Activated naive CD4-positive, alpha-beta T cell treated with anti-CD3 and anti-CD28 coated beads, Interleukin-2, amount 50 U/mL, for 16 hours (primary cell): ENCODE measurements at regions not wholly inside any gene's neighbourhood (a gene's known extent, or its start where the extent isn't known, plus 50 kb on each side); places are given as distances from the start of the nearest gene placed in this dataset.

Experiments used
- DNase-seq: peaks from one replicate; pipeline ENCODE4 v3.0.0-alpha.2; 2020

DNA sequence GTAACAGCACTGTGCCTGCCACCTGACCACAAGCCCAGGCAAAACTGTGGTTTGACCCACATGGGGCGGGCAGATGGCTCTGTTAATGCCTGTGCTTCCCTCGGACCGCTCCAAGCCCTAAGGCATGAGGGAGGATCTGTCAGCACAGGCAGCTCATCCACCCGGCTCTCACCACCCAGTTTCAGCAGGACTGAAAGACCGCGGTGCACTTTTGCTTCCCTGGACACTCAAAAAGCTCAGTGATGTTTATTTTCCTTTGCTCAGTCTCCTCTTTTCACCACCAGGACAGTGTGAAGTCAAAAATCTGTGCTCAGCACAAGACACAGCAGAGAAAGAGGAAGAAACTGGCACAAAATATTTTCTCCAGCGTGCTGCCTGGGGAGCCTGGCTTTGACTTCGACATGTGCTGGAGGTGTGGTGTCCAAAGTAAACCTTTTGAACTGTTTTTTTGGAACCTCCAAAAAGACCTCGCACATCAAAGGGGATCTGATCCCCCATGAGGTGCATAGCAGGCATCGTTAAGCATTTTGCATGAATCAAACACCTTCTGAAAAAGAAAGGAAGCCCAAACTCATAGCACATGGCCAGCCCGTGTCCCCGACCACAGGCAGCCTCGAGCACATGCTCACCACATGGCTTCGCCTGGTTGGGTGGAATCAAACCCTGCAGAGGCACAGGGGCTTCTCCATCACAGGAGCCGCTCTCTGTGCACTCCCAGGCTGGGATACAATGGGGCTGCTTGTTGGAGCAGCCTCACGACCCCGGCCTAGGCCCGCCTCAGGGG is 441.7 kb upstream of the JARID2 start:
- no peak for DNase-seq

DNA sequence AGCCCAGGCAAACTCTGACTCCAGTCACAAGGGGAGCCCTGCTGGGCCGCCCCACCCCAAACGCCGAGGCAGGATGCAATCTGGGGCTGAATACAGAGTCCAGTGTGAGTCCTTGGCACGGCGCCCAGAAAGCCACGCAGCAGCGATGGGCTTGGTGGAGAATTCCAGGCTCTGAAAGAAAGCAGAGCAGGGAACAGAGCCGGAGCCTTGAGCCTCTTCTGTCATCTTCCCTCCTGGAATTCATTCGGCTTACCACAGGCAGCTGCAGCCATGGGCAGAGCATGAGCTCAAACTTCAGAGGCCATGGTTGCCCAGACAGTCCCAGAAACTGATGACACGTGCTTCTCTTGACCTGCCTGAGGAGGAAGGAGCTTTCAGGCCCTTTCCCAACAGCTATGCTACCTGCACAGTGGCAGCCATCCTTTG is 441.1 kb upstream of the JARID2 start:
- no peak for DNase-seq

DNA sequence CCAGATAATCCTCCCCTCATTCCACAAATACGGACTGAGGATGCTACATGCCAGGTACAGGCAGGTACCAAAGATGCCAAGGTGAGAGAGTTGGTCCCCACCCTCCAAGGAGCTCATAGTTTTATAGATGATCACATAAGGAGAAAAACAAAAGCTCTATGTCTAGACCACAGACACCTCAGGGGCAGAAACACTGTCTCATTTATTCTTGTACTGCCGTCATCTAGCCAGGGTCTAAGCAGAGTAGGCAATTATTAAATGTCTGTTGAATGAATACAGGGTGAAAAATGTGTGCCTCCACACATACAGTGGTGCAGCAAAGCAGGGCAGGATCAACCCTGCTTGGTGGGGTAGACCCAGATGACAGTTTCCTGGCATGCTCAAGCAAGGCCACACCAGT is 439.8 kb upstream of the JARID2 start:
- DNase-seq = no peak

DNA sequence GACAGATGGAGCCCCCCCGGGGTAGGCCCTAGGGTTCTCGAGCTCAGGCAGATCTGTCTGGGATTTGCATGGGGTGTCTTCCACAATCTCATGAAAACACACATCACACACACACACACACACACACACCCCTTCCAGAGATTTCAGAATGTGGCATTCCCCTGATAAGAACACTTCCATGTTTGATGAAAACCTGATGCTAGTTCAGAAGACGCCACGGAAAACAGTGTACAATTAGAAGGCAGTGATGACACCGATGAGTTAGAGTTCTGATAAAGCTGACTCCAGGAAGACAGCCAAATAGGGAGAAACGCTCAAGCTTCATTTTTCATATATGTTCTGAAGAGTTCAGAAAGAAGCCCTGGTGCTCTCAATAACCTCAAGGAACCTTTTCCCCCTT is 438.7 kb upstream of the JARID2 start:
- no peak for DNase-seq

DNA sequence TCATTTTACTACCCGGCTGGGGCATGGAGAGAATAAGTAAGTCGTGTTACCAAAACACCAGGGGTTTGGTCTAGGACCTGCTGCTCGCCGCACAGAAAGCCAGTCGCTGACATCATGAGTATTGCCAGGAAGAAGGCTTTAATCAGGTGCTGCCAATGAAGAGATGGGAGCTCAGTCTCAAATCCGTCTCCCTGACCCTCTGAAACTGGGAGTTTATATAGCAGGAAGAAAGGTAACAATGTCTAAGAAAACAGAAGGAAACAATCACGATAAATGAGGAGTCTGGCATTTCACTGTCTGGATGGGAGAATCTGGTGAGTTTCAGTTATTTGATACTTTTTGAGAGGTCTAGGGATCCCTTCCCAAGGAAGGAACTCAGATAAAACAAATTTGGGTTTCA is 437.9 kb upstream of the JARID2 start:
- no peak for DNase-seq

DNA sequence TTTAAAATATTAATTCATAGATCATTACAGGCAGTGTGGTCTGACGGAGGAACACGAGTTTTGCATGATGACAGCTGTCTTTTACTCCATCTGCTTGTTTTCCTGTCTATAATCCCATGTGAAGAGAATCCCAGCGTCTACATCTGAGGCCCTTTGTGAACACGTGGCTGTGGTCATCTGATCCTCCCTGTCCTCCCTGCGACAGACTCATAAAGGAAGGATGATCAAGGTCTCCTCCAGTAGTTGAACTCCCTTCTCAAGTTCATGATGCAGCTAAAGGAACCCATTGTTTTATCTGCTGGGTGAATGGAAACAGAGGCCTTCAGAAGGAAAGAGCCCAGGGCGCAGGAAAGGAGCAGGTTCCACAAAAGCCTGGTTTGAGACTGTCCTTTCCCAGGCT is 435.8 kb upstream of the JARID2 start:
- DNase-seq = no peak

DNA sequence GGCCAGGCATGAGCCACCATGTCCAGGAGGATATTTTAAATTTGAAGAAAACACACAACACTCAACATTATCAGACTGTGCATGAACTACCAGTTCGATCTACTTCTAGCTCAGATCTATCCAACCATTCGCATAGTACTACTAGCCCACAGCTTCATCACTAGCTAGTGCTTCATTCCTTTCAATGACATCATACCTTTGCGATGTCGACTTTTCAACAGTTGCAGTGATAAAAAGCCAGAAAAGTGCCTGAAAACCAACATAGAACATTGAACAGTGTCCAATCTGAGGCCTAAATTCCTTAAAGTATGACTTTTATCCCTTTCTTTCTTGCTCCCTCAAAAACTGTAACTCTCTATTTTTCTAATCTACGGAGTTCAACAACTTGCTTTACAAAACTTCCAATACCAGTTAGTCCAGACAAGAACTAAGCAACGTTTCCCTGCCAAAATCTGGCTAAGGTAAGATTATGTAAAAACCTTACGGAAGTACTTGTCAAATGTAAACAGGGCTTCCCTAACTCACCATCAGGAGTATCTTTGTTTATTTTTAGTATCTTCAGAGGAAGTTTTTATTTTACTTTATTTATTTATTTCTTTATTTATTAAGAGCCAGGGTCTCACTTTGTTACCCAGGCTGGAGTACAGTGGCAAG is 434.0 kb upstream of the JARID2 start:
- DNase-seq = no peak

DNA sequence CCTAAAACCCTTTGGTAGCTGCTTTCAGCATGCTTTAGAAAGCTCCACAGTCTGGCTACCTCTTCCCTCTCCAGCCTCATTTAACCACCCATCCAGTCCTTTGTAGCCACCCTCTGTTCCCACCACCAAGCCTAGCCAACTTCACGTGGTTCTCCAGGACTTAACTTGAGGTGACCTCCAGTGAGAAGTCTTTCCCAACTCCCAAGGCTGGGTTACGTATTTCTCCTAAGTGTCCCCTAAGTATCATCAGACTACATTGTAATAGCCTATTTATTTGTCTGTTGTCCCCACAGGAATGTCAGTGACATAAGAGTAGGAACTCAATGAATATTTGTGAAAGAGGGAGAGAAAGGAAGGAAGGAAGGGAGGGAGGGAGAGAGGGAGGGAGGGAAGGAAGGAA is 431.9 kb upstream of the JARID2 start:
- DNase-seq = no peak

DNA sequence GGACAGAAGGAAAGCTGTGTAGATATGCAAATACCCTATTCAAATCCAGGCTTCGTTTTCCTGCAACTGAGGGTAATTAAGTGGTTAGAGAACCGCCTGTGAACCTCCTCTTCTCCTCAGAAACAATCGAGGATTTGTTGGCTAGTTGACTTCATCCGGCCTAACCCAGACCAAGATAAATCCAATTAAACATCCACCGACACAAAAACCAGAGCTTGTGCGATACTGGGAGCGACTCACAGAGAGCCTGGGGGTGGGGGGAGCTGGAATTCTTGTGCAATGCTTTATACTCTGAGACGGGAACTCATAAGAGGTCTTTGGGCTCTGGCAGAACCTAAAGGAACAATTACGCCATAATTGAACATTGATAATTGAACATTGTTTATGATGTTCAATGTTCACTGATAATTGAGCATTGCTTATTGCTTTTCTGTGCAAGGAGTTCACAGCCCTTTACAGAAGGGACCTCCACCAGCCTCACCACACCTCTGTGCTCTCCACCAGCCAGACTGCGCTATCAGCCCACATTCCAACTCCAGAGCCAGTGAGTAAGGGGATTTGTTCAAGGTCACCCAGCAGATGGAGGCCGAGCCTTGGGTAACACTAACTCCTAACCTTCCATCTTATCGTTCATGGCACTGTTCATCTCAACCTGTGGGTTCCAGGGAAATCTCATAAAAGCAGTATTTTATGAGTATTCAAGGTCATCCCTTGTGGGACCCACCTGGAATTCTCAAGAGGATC is 429.6 kb upstream of the JARID2 start:
- DNase-seq = no peak

DNA sequence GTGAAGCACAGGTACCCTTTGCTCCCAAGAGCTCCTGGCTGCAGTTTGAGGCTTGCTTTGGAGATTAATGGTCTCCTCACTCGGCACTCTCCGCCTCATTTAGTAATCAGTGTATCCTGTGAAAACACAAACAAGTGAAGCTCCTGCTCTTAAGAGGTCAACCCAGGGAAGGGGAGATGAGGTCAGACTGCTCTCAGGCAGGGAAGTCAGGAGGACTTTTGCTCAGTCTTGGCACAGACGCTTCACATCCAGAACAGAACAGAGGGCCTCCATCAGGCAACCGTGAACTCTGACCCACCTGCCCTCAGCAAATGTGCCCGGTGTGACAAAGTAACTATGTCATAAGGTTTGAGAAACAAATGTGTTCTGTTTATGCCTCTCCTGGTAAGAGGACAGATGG is 428.8 kb upstream of the JARID2 start:
- DNase-seq = no peak

DNA sequence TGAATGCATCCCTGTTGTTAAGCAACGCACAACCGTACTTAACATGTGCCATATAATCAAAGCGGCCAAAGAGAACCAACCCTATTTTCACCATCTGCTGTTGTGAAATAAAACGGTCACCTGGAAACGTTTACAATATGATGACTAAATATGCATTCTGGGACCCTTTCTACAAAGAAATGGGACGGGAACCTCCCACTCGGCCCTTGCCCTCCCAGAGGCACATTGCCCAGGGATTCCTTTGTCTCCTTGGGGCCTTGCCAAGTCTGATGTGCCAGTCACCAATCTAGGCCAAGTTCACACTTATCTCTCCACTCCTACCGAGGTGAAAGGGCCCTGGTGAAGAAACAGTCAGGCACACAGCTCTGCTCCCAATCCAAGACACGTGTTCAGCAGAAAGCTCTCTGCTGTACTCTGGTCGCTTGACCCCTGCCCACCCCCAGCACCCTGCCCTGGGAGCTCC is 427.4 kb upstream of the JARID2 start:
- no peak for DNase-seq

DNA sequence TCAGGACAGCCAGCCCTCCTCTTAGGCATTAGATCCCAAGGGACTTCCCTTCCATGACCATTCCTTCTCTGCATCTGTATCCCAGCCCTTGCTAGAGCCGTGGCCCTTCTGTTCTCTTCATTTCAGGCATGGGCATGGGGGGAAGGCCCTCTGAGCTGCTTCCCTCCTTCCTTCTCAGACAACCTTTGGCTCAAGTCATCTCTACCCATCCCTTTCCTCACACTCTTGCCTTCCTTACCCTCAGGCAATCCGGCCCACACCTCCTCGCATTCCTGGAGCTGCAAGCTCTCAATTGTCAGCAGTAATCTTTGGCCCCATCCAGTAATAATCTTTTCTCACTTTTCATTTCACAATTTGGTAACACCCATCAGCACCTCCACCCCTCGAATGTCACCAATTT is 426.9 kb upstream of the JARID2 start:
- DNase-seq = no peak

DNA sequence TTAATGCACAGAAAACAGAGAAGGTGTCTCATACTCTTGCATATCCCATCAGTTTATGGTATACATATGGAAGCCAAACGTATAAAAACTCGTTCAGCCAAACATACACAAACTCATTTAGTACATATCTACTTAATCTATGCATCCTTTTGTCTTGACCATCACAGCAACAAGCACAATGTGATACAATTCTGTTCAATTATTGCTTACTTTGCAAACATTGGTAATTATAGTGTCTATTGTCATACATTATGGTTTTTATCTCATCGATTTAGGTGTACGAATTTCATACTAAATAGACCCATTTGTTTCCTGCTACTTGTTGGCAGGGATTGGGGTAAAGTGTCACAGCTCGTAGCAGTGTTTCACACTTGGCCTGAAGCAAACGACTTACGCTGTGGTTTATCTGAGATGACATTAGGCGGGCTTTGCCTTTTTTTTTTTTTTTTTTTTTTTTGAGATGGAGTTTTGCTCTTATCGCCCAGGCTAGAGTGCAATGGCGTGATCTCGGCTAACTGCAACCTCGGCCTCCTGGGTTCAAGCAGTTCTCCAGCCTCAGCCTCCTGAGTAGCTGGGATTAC is 425.9 kb upstream of the JARID2 start:
- no peak for DNase-seq

DNA sequence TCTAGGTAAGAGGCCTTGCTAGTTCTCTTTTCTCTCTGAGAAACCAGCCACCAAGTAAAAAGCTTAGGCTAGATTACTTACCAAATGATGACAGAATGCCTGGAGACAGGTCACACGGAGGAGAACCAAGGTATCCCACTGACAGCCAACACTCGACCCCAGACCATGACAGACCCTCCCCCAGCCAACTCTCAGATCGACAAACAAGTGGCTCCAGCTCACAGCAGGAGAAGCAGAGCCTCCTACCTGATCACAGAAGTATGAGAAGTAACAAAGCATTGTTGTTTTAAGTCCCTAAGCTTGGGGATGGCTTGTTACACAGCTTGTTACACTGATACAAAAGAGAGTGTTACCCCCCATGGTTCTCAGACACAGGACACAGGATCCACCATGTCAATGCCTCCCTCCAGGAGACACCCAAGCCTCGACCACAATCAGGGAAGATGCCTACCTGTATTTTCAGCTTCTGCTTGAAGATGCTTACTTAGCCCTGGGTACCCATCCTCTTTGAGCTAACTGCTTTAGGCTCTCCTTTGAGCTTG is 423.8 kb upstream of the JARID2 start:
- DNase-seq = no peak

DNA sequence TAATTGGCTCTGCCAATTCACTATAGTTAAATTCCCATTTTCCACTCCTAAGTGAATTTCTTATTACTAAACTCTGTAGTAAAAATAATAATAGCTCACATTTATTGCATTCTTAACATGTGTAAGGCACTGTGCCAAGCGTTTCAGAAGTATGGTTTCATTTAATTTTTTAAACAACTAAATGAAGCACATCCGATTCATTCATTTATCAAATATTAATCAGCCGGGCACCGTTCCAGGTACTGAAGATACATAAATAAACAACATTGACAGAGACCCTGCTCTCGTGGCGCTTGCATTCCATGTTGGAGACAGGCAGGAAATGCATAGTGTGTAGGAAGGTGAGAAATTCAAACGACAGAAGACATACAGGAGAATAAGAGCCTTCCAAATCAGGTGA is 423.2 kb upstream of the JARID2 start:
- no peak for DNase-seq

DNA sequence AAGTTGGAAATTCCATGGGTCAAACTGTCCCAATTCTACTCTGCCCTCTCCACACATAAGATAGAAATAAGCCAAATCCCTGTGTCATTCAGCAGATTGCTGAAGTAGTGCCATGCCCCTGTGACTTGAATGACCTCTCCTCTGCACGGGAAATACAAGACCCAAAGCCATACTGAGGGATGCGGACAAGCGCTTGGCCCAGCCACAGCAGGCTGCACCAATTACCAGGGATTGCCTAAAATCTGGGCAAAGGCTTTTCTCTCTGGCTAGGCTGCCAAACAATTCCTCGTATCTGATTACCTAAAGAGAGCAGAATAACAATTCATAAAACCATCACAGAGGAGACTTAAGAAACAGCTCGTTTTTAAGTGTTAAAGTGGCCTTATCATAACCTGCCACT is 421.8 kb upstream of the JARID2 start:
- DNase-seq = no peak

DNA sequence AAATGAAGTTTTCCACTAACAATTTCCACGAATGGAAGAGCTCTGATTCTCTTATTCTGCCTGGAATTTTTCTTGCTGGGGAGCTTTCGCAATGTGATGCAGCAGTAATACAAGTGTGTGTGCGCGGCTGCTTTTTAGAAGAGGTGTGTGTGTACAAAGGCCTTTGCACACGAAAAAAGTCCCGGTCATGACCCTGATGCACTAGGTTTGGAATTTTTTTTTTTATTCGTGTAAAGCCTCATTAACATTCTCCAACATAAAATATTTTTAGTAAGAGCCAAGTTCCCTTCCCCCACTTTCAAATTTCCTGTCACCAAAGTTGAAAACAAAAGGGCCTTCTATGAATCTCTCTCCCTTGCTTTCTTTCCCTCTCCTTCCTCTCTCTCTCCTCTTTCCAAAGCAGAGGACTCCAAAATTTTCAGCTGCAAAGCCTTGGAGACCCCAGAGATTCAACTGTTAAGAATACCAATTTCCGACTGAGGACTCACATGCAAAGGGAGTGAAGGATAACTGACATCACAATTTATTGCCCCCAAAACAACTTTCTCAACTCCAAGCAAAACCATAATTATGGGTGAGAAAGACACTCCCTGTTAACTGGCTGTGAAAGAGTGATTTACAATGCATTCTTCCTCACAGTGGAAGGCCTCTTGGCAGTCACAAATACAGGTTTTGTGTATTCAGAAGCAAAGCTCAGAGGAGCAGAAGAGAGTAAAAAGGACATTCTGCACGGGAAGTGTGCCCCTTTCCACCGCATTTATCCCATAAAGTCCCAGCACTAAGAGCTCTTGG is 421.2 kb upstream of the JARID2 start:
- DNase-seq = no peak

DNA sequence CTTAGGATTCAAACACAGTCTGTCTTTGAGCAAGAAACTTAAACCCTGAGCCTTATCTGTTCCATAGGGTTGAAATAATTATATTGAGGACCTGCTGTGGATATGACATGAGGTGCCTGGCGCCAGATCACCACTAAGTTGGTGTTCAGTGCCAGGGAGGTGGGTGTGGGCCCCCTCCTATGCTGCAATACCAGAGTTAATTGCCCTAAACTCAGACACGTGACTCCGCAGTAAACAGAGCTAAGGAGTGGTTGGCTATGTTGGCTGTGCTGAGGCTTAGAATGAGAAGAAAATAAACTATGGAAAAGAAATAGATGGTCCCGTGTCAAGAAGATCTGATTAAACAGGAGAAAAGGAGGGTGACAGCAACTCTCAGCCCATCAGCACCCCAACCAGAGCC is 419.4 kb upstream of the JARID2 start:
- no peak for DNase-seq

DNA sequence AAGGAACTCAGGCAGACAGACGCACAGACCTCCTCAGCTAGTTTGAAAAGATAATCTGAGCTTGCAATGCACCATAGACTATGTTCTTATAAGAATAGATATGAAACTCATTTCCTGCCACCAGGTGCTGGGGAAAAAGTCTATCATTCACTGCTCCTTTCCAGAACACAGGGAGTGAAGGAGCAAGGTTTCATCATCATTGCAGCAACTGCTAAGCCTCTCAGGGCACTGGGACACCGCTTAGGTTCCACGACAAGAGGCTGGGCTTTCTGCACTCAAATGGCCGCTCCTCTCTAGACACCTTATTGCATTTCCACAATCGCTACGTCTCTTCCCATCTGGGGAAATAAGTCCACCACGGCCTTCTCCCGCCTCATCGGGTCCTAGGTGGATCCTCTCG is 418.5 kb upstream of the JARID2 start:
- DNase-seq = no peak

DNA sequence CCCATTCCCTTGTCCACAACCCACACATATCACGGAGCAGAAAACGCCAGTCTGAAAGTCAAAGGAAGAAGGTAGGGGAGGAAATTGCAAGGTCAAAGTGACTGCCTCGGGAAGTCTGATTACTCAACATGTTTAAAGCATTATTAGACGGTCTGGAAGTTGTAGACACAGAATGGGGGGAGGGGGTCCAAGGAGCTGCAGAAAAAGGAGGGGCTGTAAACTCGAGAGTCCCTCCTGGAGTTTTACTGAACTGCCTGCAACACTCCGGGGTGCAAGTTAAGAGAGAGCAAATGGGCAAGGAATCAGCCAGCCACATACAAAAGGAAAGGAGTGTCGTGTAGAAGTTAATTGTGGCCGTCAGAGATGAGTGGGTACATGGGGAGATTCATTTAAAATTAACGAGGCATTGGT is 417.7 kb upstream of the JARID2 start:
- DNase-seq = no peak

DNA sequence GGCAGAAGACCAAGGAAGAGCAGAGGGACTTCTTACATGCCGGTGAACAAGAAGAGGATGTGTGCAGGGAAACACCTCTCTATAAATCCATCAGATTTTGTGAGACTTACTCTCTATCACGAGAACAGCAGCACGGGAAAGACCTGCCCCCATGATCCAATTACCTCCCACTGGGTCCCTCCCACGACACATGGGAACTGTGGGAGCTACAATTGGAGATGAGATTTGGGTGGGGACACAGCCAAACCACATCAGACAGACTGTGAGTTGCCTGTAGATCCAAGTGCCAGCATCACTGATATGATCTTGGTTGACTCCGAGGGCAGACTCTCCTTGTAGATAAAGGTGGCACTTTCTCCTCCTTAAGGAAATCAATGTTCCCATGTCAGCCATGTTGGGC is 414.8 kb upstream of the JARID2 start:
- no peak for DNase-seq

DNA sequence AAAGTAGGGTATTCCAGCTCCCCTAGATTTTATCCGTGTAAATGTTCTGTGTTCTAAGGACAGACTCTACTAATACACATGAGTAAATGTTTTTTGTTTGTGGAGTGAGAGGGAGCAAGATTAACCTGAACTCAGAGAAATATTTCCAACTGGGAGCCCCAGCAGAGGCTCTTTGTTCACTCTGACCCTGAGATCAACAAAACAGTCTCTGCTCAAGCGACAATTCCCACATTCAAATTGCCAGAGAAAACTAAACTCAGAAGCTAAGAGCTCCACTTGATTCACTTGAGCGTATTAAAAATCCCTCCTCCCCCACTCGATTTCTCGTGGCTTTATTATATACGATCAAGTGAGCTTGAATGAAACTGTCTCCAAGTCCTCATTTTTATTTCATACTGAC is 413.9 kb upstream of the JARID2 start:
- DNase-seq = no peak

DNA sequence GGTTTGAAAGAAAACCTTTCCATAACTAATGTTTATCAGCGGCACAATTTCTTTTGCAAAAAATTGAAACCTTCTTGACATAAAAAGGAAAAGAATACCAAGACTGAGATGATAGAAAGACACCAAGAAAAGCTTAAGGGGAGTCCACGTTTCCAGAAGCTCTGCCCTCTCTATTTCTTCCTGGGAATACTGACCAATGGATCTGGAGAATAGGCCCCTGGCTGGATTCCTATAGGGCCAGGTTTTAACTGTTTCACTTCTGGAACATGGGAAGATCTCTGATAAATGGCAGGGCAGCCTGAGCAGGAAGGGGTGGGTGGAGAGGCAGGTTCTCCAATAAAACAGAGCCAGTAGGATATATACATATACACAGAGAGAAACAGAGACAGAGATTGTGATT is 413.4 kb upstream of the JARID2 start:
- no peak for DNase-seq
